Skin epidermis (tissue), 12 donors: ENCODE measurements at regions not wholly inside any gene's neighbourhood (a gene's known extent, or its start where the extent isn't known, plus 50 kb on each side); places are given as distances from the start of the nearest gene placed in this dataset.
"Not testable (repeated sequence)": the region's sequence is repeated elsewhere in the genome, so short reads cannot be mapped to it uniquely, and the experiment has no call there.

Experiments used
- H3K27ac ChIP-seq, 21 experiments: fragments of 200-600 bp; sonication (generic) in 11 of 21; one replicate each; pipeline ENCODE4 v1.5.0; 2020; ENCODE audit warnings: mild to moderate bottlenecking in 3 of 21, inconsistent platforms in 2 of 21, moderate library complexity in 2 of 21
- H3K4me3 ChIP-seq, 7 experiments: fragments of 200-600 bp; sonication (generic) in 2 of 7; one replicate each; pipeline ENCODE4 v1.5.0; 2020; ENCODE audit warnings: inconsistent platforms in 2 of 7, mild to moderate bottlenecking in 2 of 7, moderate library complexity in 1 of 7

- no peak overlapping the region for H3K4me3 ChIP-seq
Observed at GRCh38 chr10:78595269-78595619, 473.5 kb upstream of the ZMIZ1 start.

GRCh38 chr10:78596556-78596955 is 472.2 kb upstream of the ZMIZ1 start:
- H3K4me3 ChIP-seq: no peak overlapping the region
- H3K27ac ChIP-seq: no peak overlapping the region

More at GRCh38 chr10:78595269-78595619, 473.5 kb upstream of the ZMIZ1 start:
- H3K27ac ChIP-seq: no peak overlapping the region

- Histone ChIP-seq H3K27ac (peak overlapping the region in 1 of 21 experiments; percentile 52), H3K4me3 (no peak overlapping the region)
Observed at GRCh38 chr10:78597796-78598555, 470.8 kb upstream of the ZMIZ1 start.

- Histone ChIP-seq H3K4me3 (no peak overlapping the region), H3K27ac (no peak overlapping the region)
Observed at GRCh38 chr10:78599122-78599853, 469.5 kb upstream of the ZMIZ1 start.

- no peak overlapping the region for H3K27ac ChIP-seq
- no peak overlapping the region for H3K4me3 ChIP-seq
Observed at GRCh38 chr10:78600121-78600665, 468.6 kb upstream of the ZMIZ1 start.

- H3K27ac ChIP-seq: no peak overlapping the region
- no peak overlapping the region for H3K4me3 ChIP-seq
Observed at GRCh38 chr10:78600740-78601139, 468.0 kb upstream of the ZMIZ1 start.

- Histone ChIP-seq H3K27ac (no peak overlapping the region), H3K4me3 (no peak overlapping the region)
Observed at GRCh38 chr10:78602201-78602932, 466.4 kb upstream of the ZMIZ1 start.

- H3K4me3 ChIP-seq: no peak overlapping the region
- H3K27ac ChIP-seq: no peak overlapping the region
Observed at GRCh38 chr10:78604286-78604685, 464.5 kb upstream of the ZMIZ1 start.

GRCh38 chr10:78604721-78605120 is 464.0 kb upstream of the ZMIZ1 start:
- Histone ChIP-seq H3K27ac (no peak overlapping the region), H3K4me3 (no peak overlapping the region)

DNA sequence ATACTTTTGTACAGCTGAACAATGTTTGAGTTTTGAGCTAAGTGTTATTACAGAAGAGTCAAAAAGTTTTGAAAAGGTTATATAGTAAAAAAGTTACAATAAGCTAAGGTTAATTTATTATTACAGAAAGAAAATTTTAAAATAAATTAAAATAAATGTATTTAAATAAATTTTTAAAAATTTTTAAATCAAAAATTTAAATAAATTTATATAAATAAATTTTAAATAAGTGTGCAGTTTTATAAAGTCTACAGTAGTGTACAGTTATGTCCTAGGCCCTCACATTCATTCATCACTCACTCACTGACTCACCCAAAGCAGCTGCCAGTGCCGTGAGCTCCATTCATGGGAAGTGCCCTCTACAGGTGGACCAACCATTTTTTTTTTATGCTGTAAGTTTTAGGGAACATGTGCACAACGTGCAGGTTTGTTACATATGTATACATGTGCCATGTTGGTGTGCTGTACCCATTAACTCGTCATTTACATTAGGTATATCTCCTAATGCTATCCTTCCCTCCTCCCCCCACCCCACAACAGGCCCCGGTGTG is 462.9 kb upstream of the ZMIZ1 start:
- no peak overlapping the region for H3K27ac ChIP-seq
- no peak overlapping the region for H3K4me3 ChIP-seq

- H3K4me3 ChIP-seq, H3K27ac ChIP-seq: not testable (repeated sequence)
Observed at GRCh38 chr10:78606766-78607165, 462.0 kb upstream of the ZMIZ1 start.

GRCh38 chr10:78609976-78610375 is 458.8 kb upstream of the ZMIZ1 start:
- Histone ChIP-seq H3K27ac (no peak overlapping the region), H3K4me3 (no peak overlapping the region)

GRCh38 chr10:78613132-78613531 is 455.6 kb upstream of the ZMIZ1 start:
- H3K4me3 ChIP-seq: no peak overlapping the region
- no peak overlapping the region for H3K27ac ChIP-seq

- H3K27ac ChIP-seq: no peak overlapping the region
- no peak overlapping the region for H3K4me3 ChIP-seq
Observed at GRCh38 chr10:78614267-78614666, 454.5 kb upstream of the ZMIZ1 start.

- Histone ChIP-seq H3K4me3 (no peak overlapping the region), H3K27ac (no peak overlapping the region)
Observed at GRCh38 chr10:78614744-78615143, 454.0 kb upstream of the ZMIZ1 start.

DNA sequence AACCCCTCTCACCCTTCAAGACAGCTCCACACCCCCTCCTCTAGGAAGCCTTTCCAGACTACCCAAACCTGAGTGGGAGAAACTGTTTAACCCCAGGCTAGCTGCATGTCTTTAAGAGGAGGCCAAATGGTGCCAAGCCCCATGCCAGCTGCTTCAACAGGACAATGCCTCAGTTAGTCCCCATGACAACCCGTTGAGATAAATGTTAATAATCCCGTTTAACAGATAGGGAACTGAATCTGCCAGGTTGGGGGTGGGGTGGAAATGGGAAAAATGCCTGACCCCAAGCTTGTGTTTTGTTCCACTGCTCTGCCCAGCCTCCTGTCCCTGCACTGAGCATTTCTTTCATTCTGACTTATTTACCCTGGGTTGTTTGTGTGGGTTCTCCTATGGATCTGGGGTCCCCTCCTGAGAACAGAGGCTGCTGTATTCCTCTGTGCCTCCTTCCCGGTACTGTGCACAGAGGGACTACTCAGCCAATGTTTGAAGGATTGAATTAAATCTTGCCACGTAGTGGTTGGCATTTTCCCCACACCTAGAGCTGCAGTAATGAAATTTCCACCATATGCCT is 452.6 kb upstream of the ZMIZ1 start:
- no peak overlapping the region for H3K27ac ChIP-seq

GRCh38 chr10:78617115-78617514 is 451.7 kb upstream of the ZMIZ1 start:
- H3K4me3 ChIP-seq: no peak overlapping the region
- H3K27ac ChIP-seq: no peak overlapping the region

More for the DNA sequence above, 452.6 kb upstream of the ZMIZ1 start:
- no peak overlapping the region for H3K4me3 ChIP-seq

- Histone ChIP-seq H3K27ac (no peak overlapping the region), H3K4me3 (no peak overlapping the region)
Observed at GRCh38 chr10:78617631-78618030, 451.1 kb upstream of the ZMIZ1 start.

DNA sequence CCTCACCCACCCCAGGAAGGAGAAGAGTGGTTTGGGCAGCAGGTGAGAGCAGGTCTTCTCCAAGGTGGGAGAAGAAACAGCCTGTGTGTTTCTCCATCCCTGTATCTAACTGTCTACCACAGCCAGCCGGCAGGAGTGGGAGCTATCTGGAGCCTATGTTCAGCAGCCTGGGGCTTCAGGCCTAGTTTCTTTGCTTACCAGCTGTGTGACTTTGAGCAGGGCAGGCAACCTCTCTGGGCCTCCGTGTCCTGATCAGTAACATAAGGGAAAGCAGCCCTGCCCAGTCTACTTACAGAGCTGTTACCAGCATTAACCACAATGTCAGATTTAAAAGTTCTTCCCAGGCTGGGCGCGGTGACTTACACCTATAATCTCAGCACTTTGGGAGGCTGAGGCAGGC is 450.7 kb upstream of the ZMIZ1 start:
- Histone ChIP-seq H3K4me3 (no peak overlapping the region), H3K27ac (no peak overlapping the region)
